Inferior parietal cortex (tissue), 1 donor: ENCODE measurements at regions not wholly inside any gene's neighbourhood (a gene's known extent, or its start where the extent isn't known, plus 50 kb on each side); places are given as distances from the start of the nearest gene placed in this dataset.
A peak's percentile ranks its signal among the peaks of the same experiment; 100 is the strongest.
"Not testable (repeated sequence)": the region's sequence is repeated elsewhere in the genome, so short reads cannot be mapped to it uniquely, and the experiment has no call there.

Experiments used
- DNase-seq: peaks from one replicate; pipeline ENCODE4 v3.0.0-alpha.2; 2016; ENCODE audit errors: extremely low spot score

GRCh38 chr1:197850918-197851317, 51.5 kb upstream of the C1orf53 start:
- DNase-seq, result no peak

GRCh38 chr1:197850042-197850441, 52.4 kb upstream of the C1orf53 start:
- no peak for DNase-seq

- no peak for DNase-seq
Measured at GRCh38 chr1:197848350-197848749, 54.1 kb upstream of the C1orf53 start.

- no peak for DNase-seq
Measured at GRCh38 chr1:197845886-197846285, 56.5 kb upstream of the C1orf53 start.

- no peak for DNase-seq
Measured at GRCh38 chr1:197844651-197845050, 57.8 kb upstream of the C1orf53 start.

GRCh38 chr1:197843401-197843800, 59.0 kb upstream of the C1orf53 start:
- no peak for DNase-seq

GRCh38 chr1:197842646-197843045, 59.8 kb upstream of the C1orf53 start:
- DNase-seq, result no peak

- DNase-seq, result peak; percentile 2
Measured at GRCh38 chr1:197841883-197842553, 60.4 kb upstream of the C1orf53 start.

- no peak for DNase-seq
Measured at GRCh38 chr1:197841158-197841557, 61.3 kb upstream of the C1orf53 start.

- DNase-seq, result not testable (repeated sequence)
Measured at GRCh38 chr1:197839786-197840185, 62.6 kb upstream of the C1orf53 start.

GRCh38 chr1:197838836-197839235, 63.6 kb upstream of the DENND1B start:
- DNase-seq, result no peak

GRCh38 chr1:197837911-197838310, 62.6 kb upstream of the DENND1B start:
- DNase-seq, result no peak

- DNase-seq, result not testable (repeated sequence)
Measured at GRCh38 chr1:197836356-197836755, 61.1 kb upstream of the DENND1B start.

- not testable (repeated sequence) for DNase-seq
Measured at GRCh38 chr1:197829011-197829410, 53.7 kb upstream of the DENND1B start.

- no peak for DNase-seq
Measured at GRCh38 chr1:197825541-197825940, 50.3 kb upstream of the DENND1B start.
